Naive B cell (primary cell): ENCODE measurements at regions not wholly inside any gene's neighbourhood (a gene's known extent, or its start where the extent isn't known, plus 50 kb on each side); places are given as distances from the start of the nearest gene placed in this dataset.
"Not testable (repeated sequence)": the region's sequence is repeated elsewhere in the genome, so short reads cannot be mapped to it uniquely, and the experiment has no call there.

Experiments used
- ATAC-seq, 2 donors: fragments of 150-1000 bp; cut with Tn5 transposase; 2 replicates each; pipeline ENCODE4 v1.10.0; 2021; ENCODE audit warnings: low read depth in 2 of 2, mild to moderate bottlenecking in 2 of 2, moderate library complexity in 2 of 2
- DNase-seq: peaks from one replicate; pipeline ENCODE4 v3.0.0; 2022
- H3K27ac Mint-ChIP-seq, 6 donors: one replicate each; pipeline ENCODE4 v1.8.0; 2020 to 2022; ENCODE audit warnings: mild to moderate bottlenecking in 6 of 6, mixed read lengths in 6 of 6, moderate library complexity in 5 of 6, inconsistent platforms in 2 of 6
- H3K27me3 Mint-ChIP-seq, 3 donors: one replicate each; pipeline ENCODE4 v1.8.0; 2021 to 2022; ENCODE audit warnings: mixed read lengths in 3 of 3, mild to moderate bottlenecking in 1 of 3
- H3K36me3 Mint-ChIP-seq, 2 donors: one replicate each; pipeline ENCODE4 v1.8.0; 2020 to 2022; ENCODE audit warnings: mixed read lengths in 2 of 2, inconsistent platforms in 1 of 2, mild to moderate bottlenecking in 1 of 2
- H3K4me1 Mint-ChIP-seq, 3 donors: one replicate each; pipeline ENCODE4 v1.8.0; 2020 to 2022; ENCODE audit warnings: mixed read lengths in 3 of 3, inconsistent platforms in 1 of 3, mild to moderate bottlenecking in 1 of 3, moderate library complexity in 1 of 3
- H3K4me3 Mint-ChIP-seq, 8 donors: one replicate each; pipeline ENCODE4 v1.8.0; 2020 to 2022; ENCODE audit warnings: mild to moderate bottlenecking in 8 of 8, mixed read lengths in 8 of 8, moderate library complexity in 8 of 8, inconsistent platforms in 2 of 8
- H3K9me3 Mint-ChIP-seq, 7 donors: one replicate each; pipeline ENCODE4 v1.8.0; 2020 to 2022; ENCODE audit warnings: mixed read lengths in 7 of 7, mild to moderate bottlenecking in 5 of 7, inconsistent platforms in 2 of 7, moderate library complexity in 1 of 7

DNA sequence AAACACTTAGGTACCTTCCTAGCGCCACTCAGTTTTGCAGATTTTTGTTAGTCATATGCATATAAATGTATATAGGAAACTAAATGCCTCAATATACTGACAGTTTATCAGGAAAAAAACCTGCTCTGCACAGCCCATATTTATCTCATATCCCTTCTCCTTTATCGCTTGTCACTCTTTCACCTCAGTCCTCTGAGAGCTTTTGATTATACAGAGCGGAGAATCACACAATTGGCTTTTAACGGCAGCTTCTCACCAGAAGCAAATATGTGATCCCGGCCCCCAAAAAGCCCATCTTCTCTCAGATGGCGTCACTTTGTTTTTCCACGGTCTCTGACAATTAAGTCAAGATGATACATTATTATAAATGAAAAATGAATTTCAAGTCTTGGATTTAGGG lies 362.6 kb downstream of the DNAH5 start:
- DNase-seq (no peak), ATAC-seq (no peak)
- Mint-ChIP-seq H3K4me1 (no peaks in the 10 kb centered on the region), H3K27me3 (no peaks in the 10 kb centered on the region), H3K4me3 (no peak overlapping the region), H3K9me3 (peaks cover 0 to 22% (median 4%) of the 10 kb centered on the region in 7 donors), H3K36me3 (no peaks in the 10 kb centered on the region), H3K27ac (no peak overlapping the region)

DNA sequence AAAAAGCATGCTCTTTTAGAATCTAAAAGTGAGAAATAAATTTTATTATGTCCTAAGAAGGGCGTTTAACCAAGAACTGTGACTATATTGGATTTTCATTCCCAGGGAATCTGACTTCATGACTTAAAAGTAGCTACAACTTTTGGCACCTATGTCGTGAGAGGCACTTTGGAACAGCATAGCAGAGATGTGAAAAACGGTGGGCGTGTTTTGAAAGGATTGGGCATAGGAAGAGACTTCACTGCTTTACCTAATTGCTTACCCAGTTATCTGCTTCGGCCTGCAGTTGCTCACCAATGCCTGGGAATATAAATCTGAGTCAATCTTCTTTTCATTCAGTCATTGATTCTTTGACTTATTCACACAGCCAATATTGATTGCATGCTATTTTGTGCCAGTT lies 363.4 kb downstream of the DNAH5 start:
- DNase-seq (no peak), ATAC-seq (no peak)
- peaks cover 0 to 22% (median 4%) of the 10 kb centered on the region in 7 donors for H3K9me3 Mint-ChIP-seq
- H3K4me1 Mint-ChIP-seq, result no peaks in the 10 kb centered on the region
- no peak overlapping the region for H3K27ac Mint-ChIP-seq
- H3K4me3 Mint-ChIP-seq, result no peak overlapping the region
- no peaks in the 10 kb centered on the region for H3K36me3 Mint-ChIP-seq
- no peaks in the 10 kb centered on the region for H3K27me3 Mint-ChIP-seq

DNA sequence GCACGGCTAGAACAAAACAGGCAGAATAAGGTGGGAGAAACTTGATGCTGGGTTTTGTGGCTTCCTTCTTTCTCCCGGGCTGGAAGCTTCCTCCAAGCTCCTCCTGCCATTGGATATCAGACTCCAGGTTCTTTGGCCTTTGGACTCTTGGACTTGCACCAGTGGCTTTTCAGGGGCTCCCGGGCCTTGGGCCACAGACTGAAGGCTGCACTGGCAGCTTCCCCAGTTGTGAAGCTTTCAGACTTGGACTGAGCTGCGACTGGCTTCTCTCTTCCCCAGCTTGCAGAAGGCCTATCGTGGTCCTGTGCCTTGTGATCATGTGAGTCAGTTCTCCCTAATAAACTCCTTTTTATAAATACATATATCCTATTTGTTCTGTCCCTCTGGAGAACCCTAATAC lies 364.4 kb downstream of the DNAH5 start:
- DNase-seq (no peak), ATAC-seq (no peak)
- peaks cover 0 to 22% (median 7%) of the 10 kb centered on the region in 7 donors for H3K9me3 Mint-ChIP-seq
- H3K4me3 Mint-ChIP-seq, result no peak overlapping the region
- no peak overlapping the region for H3K27ac Mint-ChIP-seq
- no peaks in the 10 kb centered on the region for H3K36me3 Mint-ChIP-seq
- no peaks in the 10 kb centered on the region for H3K27me3 Mint-ChIP-seq
- H3K4me1 Mint-ChIP-seq, result no peaks in the 10 kb centered on the region

DNA sequence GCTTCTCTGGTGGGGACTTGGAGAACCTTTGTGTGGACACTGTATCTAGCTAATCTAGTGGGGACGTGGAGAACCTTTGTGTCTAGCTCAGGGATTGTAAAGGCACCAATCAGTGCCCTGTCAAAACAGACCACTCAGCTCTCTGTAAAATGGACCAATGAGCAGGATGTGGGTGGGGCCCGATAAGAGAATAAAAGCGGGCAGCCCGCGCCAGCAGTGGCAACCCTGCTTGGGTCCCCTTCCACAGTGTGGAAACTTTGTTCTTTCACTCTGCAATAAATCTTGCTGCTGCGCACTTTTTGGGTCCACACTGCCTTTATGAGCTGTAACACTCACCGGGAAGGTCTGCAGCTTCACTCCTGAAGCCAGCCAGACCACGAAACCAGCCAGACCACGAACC lies 365.4 kb downstream of the DNAH5 start:
- H3K4me3 Mint-ChIP-seq, H3K27me3 Mint-ChIP-seq, ATAC-seq, H3K4me1 Mint-ChIP-seq, H3K27ac Mint-ChIP-seq, DNase-seq, H3K36me3 Mint-ChIP-seq: not testable (repeated sequence)
- H3K9me3 Mint-ChIP-seq, result peaks cover 0 to 22% (median 7%) of the 10 kb centered on the region in 7 donors

DNA sequence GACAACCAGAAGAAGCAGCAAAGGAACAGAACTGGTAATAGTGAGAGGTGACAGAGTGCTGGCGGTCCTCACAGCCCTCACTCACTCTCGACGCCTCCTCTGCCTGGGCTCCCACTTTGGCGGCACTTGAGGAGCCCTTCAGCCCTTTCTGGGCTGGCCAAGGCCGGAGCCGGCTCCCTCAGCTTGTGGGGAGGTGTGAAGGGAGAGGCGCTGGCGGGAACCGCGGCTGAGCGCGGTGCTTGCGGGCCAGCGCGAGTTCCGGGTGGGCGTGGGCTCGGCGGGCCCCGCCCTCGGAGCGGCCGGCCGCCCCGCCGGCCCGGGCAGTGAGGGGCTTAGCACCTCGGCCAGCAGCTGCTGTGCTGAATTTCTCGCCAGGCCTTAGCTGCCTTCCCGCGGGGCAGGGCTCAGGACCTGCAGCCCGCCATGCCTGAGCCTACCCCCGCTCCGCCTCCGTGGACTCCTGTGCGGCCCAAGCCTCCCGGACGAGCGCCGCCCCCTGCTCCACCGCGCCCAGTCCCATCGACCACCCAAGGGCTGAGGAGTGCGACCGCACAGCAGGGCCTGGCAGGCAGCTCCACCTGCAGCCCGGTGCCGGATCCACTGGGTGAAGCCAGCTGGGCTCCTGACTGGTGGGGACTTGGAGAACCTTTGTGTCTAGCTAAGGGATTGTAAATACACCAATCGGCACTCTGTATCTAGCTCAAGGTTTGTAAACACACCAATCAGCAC lies 366.0 kb downstream of the DNAH5 start:
- H3K27ac Mint-ChIP-seq, H3K4me1 Mint-ChIP-seq, ATAC-seq, H3K36me3 Mint-ChIP-seq, DNase-seq, H3K27me3 Mint-ChIP-seq, H3K4me3 Mint-ChIP-seq: not testable (repeated sequence)
- peaks cover 0 to 22% (median 7%) of the 10 kb centered on the region in 7 donors for H3K9me3 Mint-ChIP-seq

DNA sequence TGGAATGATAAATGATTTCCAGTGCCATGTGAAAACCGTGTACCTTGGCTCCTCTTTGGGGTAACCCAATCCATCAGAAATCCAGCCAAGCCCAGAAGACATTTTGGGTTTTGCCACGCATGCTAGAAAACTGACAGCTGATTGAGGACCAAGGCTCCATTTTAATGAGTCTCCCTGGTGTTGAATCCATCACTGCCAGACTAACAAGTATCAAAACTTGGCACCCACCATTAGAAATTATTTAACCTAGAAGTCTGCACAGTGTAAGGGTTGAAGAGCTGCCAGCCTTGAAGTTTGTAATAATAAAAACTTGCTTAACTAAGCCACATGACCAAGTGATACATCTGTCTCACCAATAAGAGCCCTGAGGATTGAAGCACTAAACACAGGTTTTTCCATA lies 369.9 kb downstream of the DNAH5 start:
- Mint-ChIP-seq H3K27ac (no peak overlapping the region), H3K27me3 (no peaks in the 10 kb centered on the region), H3K4me1 (no peaks in the 10 kb centered on the region), H3K36me3 (no peaks in the 10 kb centered on the region), H3K9me3 (peaks cover 6 to 19% (median 12%) of the 10 kb centered on the region in 7 donors), H3K4me3 (no peak overlapping the region)
- ATAC-seq (no peak), DNase-seq (no peak)

DNA sequence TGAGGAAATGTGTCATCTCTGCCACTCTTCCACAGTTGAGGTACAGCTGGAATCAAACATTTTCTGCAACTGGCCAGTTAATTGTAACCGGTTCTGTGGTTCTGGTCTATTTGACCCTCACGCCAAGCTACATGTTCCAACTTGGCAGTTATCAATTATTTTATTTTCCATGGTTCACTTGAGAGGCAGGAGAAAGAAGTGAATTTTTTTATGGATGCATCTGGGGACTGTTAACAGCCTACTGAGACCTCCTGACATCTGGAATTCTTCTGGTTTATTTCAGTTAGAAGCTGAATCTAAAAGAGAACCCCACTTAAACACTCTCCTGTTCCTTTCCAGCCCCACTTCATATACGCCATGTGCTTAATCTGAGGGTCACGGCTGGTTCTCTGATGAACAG lies 372.3 kb downstream of the DNAH5 start:
- no peak for ATAC-seq
- H3K9me3 Mint-ChIP-seq, result peaks cover 0 to 15% (median 9%) of the 10 kb centered on the region in 7 donors
- H3K27me3 Mint-ChIP-seq, result no peaks in the 10 kb centered on the region
- no peaks in the 10 kb centered on the region for H3K4me1 Mint-ChIP-seq
- H3K4me3 Mint-ChIP-seq, result no peak overlapping the region
- H3K27ac Mint-ChIP-seq, result no peak overlapping the region
- H3K36me3 Mint-ChIP-seq, result no peaks in the 10 kb centered on the region
- no peak for DNase-seq

DNA sequence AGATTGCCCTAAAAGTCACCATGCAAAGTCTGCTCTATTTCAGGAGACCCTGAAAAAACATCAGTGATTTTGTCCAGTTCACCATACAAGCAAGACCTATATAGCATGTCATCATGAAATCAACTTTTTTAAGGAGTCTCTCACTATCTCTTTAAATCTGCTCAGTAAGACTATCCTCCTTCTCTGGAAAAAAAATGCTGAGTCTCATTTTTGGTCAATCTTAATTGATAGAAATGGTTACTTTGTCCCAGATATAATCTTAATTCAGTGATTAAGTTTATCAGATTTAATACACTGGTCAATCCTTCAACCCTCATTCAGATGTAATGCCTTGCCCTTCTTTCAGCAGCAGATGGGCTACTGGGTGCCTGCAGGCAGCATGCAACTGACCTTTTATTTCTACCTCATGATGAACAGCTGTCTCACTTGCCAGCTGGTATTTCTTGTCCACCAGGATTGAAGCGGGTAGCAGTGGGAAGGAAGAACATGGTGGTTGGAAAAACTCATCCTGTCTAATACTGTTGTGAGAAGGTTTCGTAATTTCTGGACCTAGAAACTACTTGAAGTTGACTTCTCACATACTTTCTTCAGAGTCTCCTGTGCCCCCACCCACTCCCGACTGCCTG lies 375.3 kb downstream of the DNAH5 start:
- ATAC-seq (no peak), DNase-seq (no peak)
- Mint-ChIP-seq H3K4me3 (no peak overlapping the region), H3K27ac (peak overlapping the region in 1 of 6 donors; percentile 23), H3K27me3 (no peaks in the 10 kb centered on the region), H3K4me1 (no peaks in the 10 kb centered on the region), H3K36me3 (no peaks in the 10 kb centered on the region), H3K9me3 (peaks cover 0 to 20% (median 9%) of the 10 kb centered on the region in 7 donors)

DNA sequence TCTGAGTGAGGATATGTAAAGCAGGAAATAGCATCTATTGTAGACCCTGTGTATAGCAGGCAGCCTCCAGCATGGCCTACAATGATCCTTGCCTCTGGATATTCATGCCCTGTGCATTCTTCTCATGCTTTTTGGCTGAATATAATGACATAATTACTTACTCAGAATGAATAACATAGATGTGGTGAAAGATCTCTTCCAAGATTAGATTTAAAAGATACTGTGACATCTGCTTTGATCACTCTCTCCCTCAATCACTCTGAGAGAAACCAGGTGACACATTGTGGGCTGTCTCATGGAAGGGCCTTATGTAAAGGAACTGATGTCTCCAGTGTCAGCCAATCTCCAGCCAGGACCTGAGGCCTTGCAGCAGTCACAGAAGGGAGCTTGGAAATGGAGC lies 376.7 kb downstream of the DNAH5 start:
- ATAC-seq, result no peak

DNA sequence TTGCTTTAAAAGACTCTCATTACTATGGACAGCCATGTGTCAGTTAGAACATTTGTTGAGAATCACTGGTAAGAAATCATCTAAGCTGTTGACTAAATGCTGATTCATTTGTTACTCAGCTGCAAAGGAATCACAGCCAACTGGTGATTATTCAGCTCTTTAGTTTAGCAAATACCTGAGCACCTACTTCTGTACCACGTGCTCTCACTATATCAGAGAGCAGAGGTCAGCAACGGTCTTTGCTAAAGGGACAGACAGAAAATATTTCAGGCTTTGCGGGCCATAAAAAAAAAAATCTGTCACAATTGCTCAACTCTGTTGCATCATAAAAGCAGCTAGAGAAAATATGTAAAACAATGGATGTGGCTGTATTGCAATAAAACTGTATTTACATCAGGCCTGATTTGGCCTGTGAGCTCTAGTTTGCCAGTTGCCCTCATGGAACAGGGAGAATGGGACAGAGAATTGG lies 377.6 kb downstream of the DNAH5 start:
- DNase-seq (no peak), ATAC-seq (no peak)
- no peaks in the 10 kb centered on the region for H3K36me3 Mint-ChIP-seq
- H3K9me3 Mint-ChIP-seq, result peaks cover 0 to 20% (median 8%) of the 10 kb centered on the region in 7 donors
- H3K27ac Mint-ChIP-seq, result no peak overlapping the region
- no peak overlapping the region for H3K4me3 Mint-ChIP-seq
- no peaks in the 10 kb centered on the region for H3K4me1 Mint-ChIP-seq
- H3K27me3 Mint-ChIP-seq, result no peaks in the 10 kb centered on the region

More for the DNA sequence above, 376.7 kb downstream of the DNAH5 start:
- DNase-seq, result no peak
- no peak overlapping the region for H3K4me3 Mint-ChIP-seq
- no peaks in the 10 kb centered on the region for H3K36me3 Mint-ChIP-seq
- H3K9me3 Mint-ChIP-seq, result peaks cover 0 to 20% (median 9%) of the 10 kb centered on the region in 7 donors
- no peaks in the 10 kb centered on the region for H3K27me3 Mint-ChIP-seq
- H3K4me1 Mint-ChIP-seq, result no peaks in the 10 kb centered on the region
- no peak overlapping the region for H3K27ac Mint-ChIP-seq

DNA sequence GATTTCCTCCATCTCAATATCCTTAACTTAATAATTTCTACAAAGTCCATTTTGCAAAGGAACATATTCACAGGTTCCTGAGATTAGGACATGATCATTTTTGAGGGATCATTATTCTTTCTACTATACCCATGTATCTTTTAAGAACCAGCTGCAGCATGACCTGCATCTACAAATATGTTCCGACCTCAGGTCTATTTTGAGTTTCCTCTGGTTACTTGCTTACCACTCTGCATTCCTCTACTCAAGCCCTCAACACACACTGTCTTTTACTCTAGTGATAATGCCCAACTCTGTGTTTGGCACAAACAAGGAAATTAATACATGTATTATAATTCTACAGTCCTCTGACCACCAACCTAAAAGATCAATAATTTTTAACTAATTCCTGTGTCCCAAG lies 386.1 kb downstream of the DNAH5 start:
- no peak overlapping the region for H3K27ac Mint-ChIP-seq
- no peaks in the 10 kb centered on the region for H3K27me3 Mint-ChIP-seq
- no peak for ATAC-seq
- H3K4me1 Mint-ChIP-seq, result no peaks in the 10 kb centered on the region
- no peak for DNase-seq
- no peak overlapping the region for H3K4me3 Mint-ChIP-seq
- H3K9me3 Mint-ChIP-seq, result peaks cover 0 to 10% (median 5%) of the 10 kb centered on the region in 7 donors
- no peaks in the 10 kb centered on the region for H3K36me3 Mint-ChIP-seq

DNA sequence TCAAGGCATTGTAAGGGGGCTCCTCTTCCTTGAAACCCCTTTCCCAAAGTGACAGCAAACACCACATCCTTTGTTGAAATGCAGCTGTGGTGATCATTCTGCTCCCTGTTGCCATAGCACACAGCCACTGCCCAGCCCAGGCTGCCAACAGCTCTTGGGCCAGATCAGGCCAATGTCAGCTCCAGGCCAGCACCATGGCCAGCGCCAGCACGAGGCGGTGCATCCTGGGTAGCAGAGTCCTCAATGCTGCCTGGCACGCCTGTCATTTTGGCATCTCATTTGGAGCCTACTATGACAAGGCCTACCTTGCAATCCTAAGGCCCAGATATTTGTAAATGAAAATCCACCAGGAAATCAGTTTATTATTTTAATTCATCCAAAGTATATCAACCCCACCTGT lies 390.6 kb downstream of the DNAH5 start:
- H3K27me3 Mint-ChIP-seq, result no peaks in the 10 kb centered on the region
- H3K36me3 Mint-ChIP-seq, result no peaks in the 10 kb centered on the region
- no peak overlapping the region for H3K4me3 Mint-ChIP-seq
- DNase-seq (no peak), ATAC-seq (no peak)
- H3K4me1 Mint-ChIP-seq, result no peaks in the 10 kb centered on the region
- H3K9me3 Mint-ChIP-seq, result peaks cover 0 to 10% (median 5%) of the 10 kb centered on the region in 7 donors
- no peak overlapping the region for H3K27ac Mint-ChIP-seq

DNA sequence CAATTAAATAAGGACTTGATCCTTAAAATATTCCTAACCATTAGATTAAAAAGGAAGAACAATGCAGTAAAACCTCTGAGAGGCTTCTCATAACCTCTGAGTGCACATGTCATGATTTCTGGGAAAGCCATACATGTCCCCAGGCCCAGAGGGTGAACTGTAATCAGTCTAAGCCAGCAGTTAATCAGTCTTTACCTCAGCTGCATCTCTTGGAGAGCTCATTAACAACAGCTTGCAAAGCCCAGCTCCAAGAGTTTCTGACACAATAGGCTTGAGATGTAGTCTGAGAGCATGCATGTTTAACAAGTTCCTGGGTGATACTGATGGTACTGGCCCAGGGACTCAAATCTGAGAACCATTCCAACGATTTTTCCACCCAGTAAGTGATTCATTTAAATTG lies 392.1 kb downstream of the DNAH5 start:
- ATAC-seq, result no peak
- Mint-ChIP-seq H3K9me3 (peaks cover 0 to 6% (median 0%) of the 10 kb centered on the region in 7 donors), H3K4me1 (no peaks in the 10 kb centered on the region), H3K36me3 (no peaks in the 10 kb centered on the region), H3K27me3 (no peaks in the 10 kb centered on the region), H3K27ac (no peak overlapping the region), H3K4me3 (no peak overlapping the region)
- no peak for DNase-seq

DNA sequence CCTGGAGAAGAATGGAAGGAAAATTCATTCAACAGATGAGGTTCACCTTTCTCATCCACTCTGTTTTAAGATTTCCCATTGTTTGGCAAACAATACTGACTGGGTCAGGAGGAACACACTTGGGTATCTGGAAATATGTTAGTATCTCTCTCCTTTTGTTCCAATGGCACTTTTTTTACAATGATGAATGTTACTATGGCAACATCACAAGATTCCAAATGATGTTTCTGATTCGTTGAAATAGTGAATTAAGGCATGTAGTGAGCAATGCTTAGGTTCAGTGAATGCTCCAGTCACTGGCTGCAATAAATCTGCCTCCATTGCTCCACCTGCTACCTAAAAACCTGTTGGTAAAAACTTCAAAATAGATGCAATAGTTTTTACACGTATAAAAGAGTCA lies 392.8 kb downstream of the DNAH5 start:
- Mint-ChIP-seq H3K27me3 (no peaks in the 10 kb centered on the region), H3K4me1 (no peaks in the 10 kb centered on the region)

More for the DNA sequence above, 392.8 kb downstream of the DNAH5 start:
- no peaks in the 10 kb centered on the region for H3K36me3 Mint-ChIP-seq
- H3K27ac Mint-ChIP-seq, result no peak overlapping the region
- peaks cover 0 to 2% (median 0%) of the 10 kb centered on the region in 7 donors for H3K9me3 Mint-ChIP-seq
- no peak overlapping the region for H3K4me3 Mint-ChIP-seq
- ATAC-seq (no peak), DNase-seq (no peak)
